SK-N-SH (cell line): ENCODE measurements at regions not wholly inside any gene's neighbourhood (a gene's known extent, or its start where the extent isn't known, plus 50 kb on each side); places are given as distances from the start of the nearest gene placed in this dataset.

ENCODE experiments used
- FOXJ3 ChIP-seq: sonication (generic); formaldehyde crosslinking; IDR thresholded peaks from 2 replicates; pipeline ENCODE4 v1.5.1; 2020; ENCODE audit warnings: mild to moderate bottlenecking, missing genetic modification reagents
- MEF2A ChIP-seq: IDR thresholded peaks from 2 replicates; pipeline ENCODE4 v1.4.0; 2012; ENCODE audit warnings: low read depth, borderline replicate concordance
- POLR2AphosphoS5 ChIP-seq: IDR thresholded peaks from 2 replicates; pipeline ENCODE4 v1.6.1; 2012; ENCODE audit warnings: low read depth, low read length
- SIN3A ChIP-seq: IDR thresholded peaks from 2 replicates; pipeline ENCODE4 v1.6.1; 2012; ENCODE audit warnings: low read depth, mild to moderate bottlenecking, low read length, moderate library complexity, borderline replicate concordance
- TF ChIP-seq, protein P1 (sequence below): IDR thresholded peaks from 2 replicates; pipeline ENCODE4 v1.4.0; 2012; ENCODE audit warnings: low read depth, borderline replicate concordance

GRCh38 chr17:65349916-65350315, 211.5 kb downstream of the AXIN2 start:
- TF ChIP-seq, protein P1, sequence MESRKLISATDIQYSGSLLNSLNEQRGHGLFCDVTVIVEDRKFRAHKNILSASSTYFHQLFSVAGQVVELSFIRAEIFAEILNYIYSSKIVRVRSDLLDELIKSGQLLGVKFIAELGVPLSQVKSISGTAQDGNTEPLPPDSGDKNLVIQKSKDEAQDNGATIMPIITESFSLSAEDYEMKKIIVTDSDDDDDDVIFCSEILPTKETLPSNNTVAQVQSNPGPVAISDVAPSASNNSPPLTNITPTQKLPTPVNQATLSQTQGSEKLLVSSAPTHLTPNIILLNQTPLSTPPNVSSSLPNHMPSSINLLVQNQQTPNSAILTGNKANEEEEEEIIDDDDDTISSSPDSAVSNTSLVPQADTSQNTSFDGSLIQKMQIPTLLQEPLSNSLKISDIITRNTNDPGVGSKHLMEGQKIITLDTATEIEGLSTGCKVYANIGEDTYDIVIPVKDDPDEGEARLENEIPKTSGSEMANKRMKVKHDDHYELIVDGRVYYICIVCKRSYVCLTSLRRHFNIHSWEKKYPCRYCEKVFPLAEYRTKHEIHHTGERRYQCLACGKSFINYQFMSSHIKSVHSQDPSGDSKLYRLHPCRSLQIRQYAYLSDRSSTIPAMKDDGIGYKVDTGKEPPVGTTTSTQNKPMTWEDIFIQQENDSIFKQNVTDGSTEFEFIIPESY: no peak
- TF ChIP-seq POLR2AphosphoS5: no peak
- TF ChIP-seq SIN3A: no peak
- TF ChIP-seq FOXJ3 (CRISPR knock-in tag): no peak
- no peak for TF ChIP-seq MEF2A
